ENCODE measurements at regions not wholly inside any gene's neighbourhood (a gene's known extent, or its start where the extent isn't known, plus 50 kb on each side); places are given as distances from the start of the nearest gene placed in this dataset.

GRCh38 chr10:20417791-20418190 lies 479.3 kb downstream of the NEBL start:
- Mint-ChIP-seq H3K27ac (ENCODE audit: unreplicated experiment) (no peak overlapping the region), H3K9me3 (ENCODE audit: unreplicated experiment) (no peaks in the 10 kb centered on the region), H3K4me1 (ENCODE audit: unreplicated experiment) (no peaks in the 10 kb centered on the region), H3K27me3 (ENCODE audit: unreplicated experiment) (no peaks in the 10 kb centered on the region), H3K36me3 (ENCODE audit: low read depth, unreplicated experiment) (no peaks in the 10 kb centered on the region), H3K4me3 (ENCODE audit: unreplicated experiment) (no peak overlapping the region)
- TF ChIP-seq, protein P1, sequence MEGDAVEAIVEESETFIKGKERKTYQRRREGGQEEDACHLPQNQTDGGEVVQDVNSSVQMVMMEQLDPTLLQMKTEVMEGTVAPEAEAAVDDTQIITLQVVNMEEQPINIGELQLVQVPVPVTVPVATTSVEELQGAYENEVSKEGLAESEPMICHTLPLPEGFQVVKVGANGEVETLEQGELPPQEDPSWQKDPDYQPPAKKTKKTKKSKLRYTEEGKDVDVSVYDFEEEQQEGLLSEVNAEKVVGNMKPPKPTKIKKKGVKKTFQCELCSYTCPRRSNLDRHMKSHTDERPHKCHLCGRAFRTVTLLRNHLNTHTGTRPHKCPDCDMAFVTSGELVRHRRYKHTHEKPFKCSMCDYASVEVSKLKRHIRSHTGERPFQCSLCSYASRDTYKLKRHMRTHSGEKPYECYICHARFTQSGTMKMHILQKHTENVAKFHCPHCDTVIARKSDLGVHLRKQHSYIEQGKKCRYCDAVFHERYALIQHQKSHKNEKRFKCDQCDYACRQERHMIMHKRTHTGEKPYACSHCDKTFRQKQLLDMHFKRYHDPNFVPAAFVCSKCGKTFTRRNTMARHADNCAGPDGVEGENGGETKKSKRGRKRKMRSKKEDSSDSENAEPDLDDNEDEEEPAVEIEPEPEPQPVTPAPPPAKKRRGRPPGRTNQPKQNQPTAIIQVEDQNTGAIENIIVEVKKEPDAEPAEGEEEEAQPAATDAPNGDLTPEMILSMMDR (IDR thresholded peaks at IDR 0.05; ENCODE audit: unreplicated experiment): no peak
- no peak for DNase-seq (ENCODE audit: low spot score)

- H3K4me1 Mint-ChIP-seq (ENCODE audit: unreplicated experiment): no peaks in the 10 kb centered on the region
- TF ChIP-seq, protein P1 (IDR thresholded peaks at IDR 0.05; ENCODE audit: unreplicated experiment): no peak
- H3K27me3 Mint-ChIP-seq (ENCODE audit: unreplicated experiment): no peaks in the 10 kb centered on the region
- no peaks in the 10 kb centered on the region for H3K36me3 Mint-ChIP-seq (ENCODE audit: low read depth, unreplicated experiment)
- DNase-seq (ENCODE audit: low spot score): no peak
- no peaks in the 10 kb centered on the region for H3K9me3 Mint-ChIP-seq (ENCODE audit: unreplicated experiment)
- H3K4me3 Mint-ChIP-seq (ENCODE audit: unreplicated experiment): no peak overlapping the region
- no peak overlapping the region for H3K27ac Mint-ChIP-seq (ENCODE audit: unreplicated experiment)
Observed at GRCh38 chr10:20415684-20416083, 481.4 kb downstream of the NEBL start.

- H3K4me1 Mint-ChIP-seq (ENCODE audit: unreplicated experiment): no peaks in the 10 kb centered on the region
- no peaks in the 10 kb centered on the region for H3K36me3 Mint-ChIP-seq (ENCODE audit: low read depth, unreplicated experiment)
- peaks cover 5% of the 10 kb centered on the region for H3K9me3 Mint-ChIP-seq (ENCODE audit: unreplicated experiment)
- no peak overlapping the region for H3K4me3 Mint-ChIP-seq (ENCODE audit: unreplicated experiment)
- peaks cover 2% of the 10 kb centered on the region for H3K27me3 Mint-ChIP-seq (ENCODE audit: unreplicated experiment)
- no peak for DNase-seq (ENCODE audit: low spot score)
- no peak overlapping the region for H3K27ac Mint-ChIP-seq (ENCODE audit: unreplicated experiment)
- TF ChIP-seq, protein P1 (IDR thresholded peaks at IDR 0.05; ENCODE audit: unreplicated experiment): no peak
Observed at GRCh38 chr10:20407357-20407756, 489.8 kb downstream of the NEBL start.

DNA sequence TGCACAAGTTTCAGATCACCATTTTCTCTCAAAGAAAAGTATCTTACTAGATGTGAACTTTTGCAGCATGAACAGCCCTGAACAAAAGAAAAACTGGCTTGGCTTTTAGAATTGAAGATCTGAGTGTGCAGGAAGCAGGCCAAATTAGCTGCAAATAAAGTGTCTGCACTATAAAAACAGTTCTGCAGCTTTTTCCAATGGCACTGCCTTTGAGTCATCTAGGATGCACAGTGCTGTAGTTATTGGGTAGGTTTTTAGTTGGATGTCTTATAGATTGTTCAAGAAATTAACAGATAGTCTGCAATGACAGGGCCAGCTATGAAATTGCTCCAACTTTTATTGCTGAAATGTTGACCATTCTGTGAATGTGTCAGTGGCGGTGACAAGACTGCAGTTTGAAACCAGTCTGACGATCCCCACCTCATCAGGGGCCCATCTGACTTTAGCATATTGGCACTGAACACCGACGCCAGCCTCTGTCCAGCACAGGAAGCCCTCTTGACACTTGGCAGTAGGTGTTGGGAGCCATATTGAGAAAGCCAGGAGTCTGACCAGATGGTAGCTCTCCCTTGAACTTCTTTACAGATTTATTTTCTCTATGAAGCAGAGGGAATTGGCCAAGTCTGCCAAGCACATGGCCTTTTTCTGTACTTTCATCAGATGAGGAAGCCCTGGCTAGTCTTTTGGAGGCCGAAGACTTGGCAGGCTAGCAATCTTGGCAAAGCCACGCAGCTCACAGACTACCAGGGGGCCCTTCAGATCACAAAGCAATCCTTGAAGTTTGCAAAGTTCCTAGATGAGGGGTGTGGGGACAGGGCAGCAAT lies 490.6 kb downstream of the NEBL start:
- Mint-ChIP-seq H3K9me3 (ENCODE audit: unreplicated experiment) (peaks cover 5% of the 10 kb centered on the region), H3K36me3 (ENCODE audit: low read depth, unreplicated experiment) (no peaks in the 10 kb centered on the region), H3K4me1 (ENCODE audit: unreplicated experiment) (no peaks in the 10 kb centered on the region), H3K27ac (ENCODE audit: unreplicated experiment) (no peak overlapping the region), H3K4me3 (ENCODE audit: unreplicated experiment) (no peak overlapping the region), H3K27me3 (ENCODE audit: unreplicated experiment) (peaks cover 2% of the 10 kb centered on the region)
- DNase-seq (ENCODE audit: low spot score): no peak
- TF ChIP-seq, protein P1 (IDR thresholded peaks at IDR 0.05; ENCODE audit: unreplicated experiment): no peak

- H3K27me3 Mint-ChIP-seq (ENCODE audit: unreplicated experiment): peaks cover 2% of the 10 kb centered on the region
- H3K4me1 Mint-ChIP-seq (ENCODE audit: unreplicated experiment): no peaks in the 10 kb centered on the region
- no peak overlapping the region for H3K4me3 Mint-ChIP-seq (ENCODE audit: unreplicated experiment)
- H3K36me3 Mint-ChIP-seq (ENCODE audit: low read depth, unreplicated experiment): no peaks in the 10 kb centered on the region
- no peak overlapping the region for H3K27ac Mint-ChIP-seq (ENCODE audit: unreplicated experiment)
- TF ChIP-seq, protein P1 (IDR thresholded peaks at IDR 0.05; ENCODE audit: unreplicated experiment): no peak
- no peak for DNase-seq (ENCODE audit: low spot score)
- peaks cover 5% of the 10 kb centered on the region for H3K9me3 Mint-ChIP-seq (ENCODE audit: unreplicated experiment)
Observed at GRCh38 chr10:20405761-20406160, 491.4 kb downstream of the NEBL start.

Data from endothelial cell (in vitro differentiated cells).